HCT116 (cell line): ENCODE measurements at regions not wholly inside any gene's neighbourhood (a gene's known extent, or its start where the extent isn't known, plus 50 kb on each side); places are given as distances from the start of the nearest gene placed in this dataset.

ENCODE experiments used
- ATAC-seq: fragments of 200-7000 bp; cut with Tn5 transposase; 2 replicates; pipeline ENCODE4 v1.9.1; 2020; ENCODE audit warnings: mild to moderate bottlenecking, moderate library complexity
- BruUV-seq: library from RNA; stranded (reverse); fragments of 400-500 nt; replicated peaks from 2 replicates; lab custom pipeline; 2021; lab: Mats Ljungman, UMichigan
- CTCF ChIA-PET: fragments of 300-600 bp; sonication (Branson Sonifier 250); formaldehyde crosslinking; loops from one replicate; lab custom pipeline; 2021; ENCODE audit warnings: antibody characterized with exemption; lab: Charles Lee
- POLR2A ChIA-PET: fragments of 300-600, 350-600 bp; sonication (Branson Sonifier 250); formaldehyde crosslinking; loops from one replicate; lab custom pipeline; 2021; ENCODE audit warnings: antibody characterized with exemption; lab: Charles Lee
- RAD21 ChIA-PET, 2 experiments: fragments of 300-600 bp; sonication (Branson Sonifier 250); formaldehyde crosslinking; loops; one replicate each; lab custom pipeline; 2023; ENCODE audit warnings: low total read pairs in 2 of 2; ENCODE audit not compliant: uncharacterized antibody in 2 of 2, unreplicated experiment in 2 of 2, low non-redundant PET in 1 of 2; lab: Charles Lee
- DNase-seq: peaks from one replicate; pipeline ENCODE4 v3.0.0-alpha.2; 2010; ENCODE audit warnings: low read depth, low spot score
- H2AFZ ChIP-seq: fragments of 200-600 bp; shearing (Covaris generic), sonication (generic); 2 replicates; pipeline ENCODE4 v1.6.1; 2017; ENCODE audit warnings: low read depth, mixed run types, mixed read lengths, antibody characterized with exemption, low read length; ENCODE audit not compliant: poor library complexity, severe bottlenecking
- H3K27ac ChIP-seq: 2 replicates; pipeline ENCODE4 v1.5.1; 2012; ENCODE audit warnings: low read depth, low read length
- H3K27me3 ChIP-seq: fragments of 200-600 bp; sonication (generic); 2 replicates; pipeline ENCODE4 v1.6.1; 2016; ENCODE audit warnings: mixed run types, low read length, mixed read lengths; ENCODE audit not compliant: insufficient read depth
- H3K36me3 ChIP-seq, 2 experiments: fragments of 200-500 bp in 1 of 2; fragments of 200-600 bp in 1 of 2; sonication (Bioruptor generic) in 1 of 2; sonication (generic) in 1 of 2; 2 replicates each; pipeline versions ENCODE4 v1.5.1 to v1.6.1; 2014 to 2016; ENCODE audit warnings: low read length in 2 of 2, inconsistent platforms in 1 of 2, mixed read lengths in 1 of 2, mixed run types in 1 of 2; ENCODE audit not compliant: insufficient read depth in 2 of 2, control insufficient read depth in 1 of 2
- H3K4me1 ChIP-seq, 2 experiments: fragments of 200-600 bp in 1 of 2; sonication (generic) in 1 of 2; 2 replicates each; pipeline versions ENCODE4 v1.5.1 to v1.6.1; 2012 to 2017; ENCODE audit warnings: low read length in 2 of 2, inconsistent platforms in 1 of 2, mild to moderate bottlenecking in 1 of 2, mixed read lengths in 1 of 2, mixed run types in 1 of 2, moderate library complexity in 1 of 2; ENCODE audit not compliant: insufficient read depth in 2 of 2, control insufficient read depth in 1 of 2
- H3K4me2 ChIP-seq: fragments of 200-600 bp; sonication (generic); 2 replicates; pipeline ENCODE4 v1.6.1; 2017; ENCODE audit warnings: mixed run types, low read length, mixed read lengths
- H3K4me3 ChIP-seq, 2 experiments: fragments of 200-600 bp in 1 of 2; sonication (generic) in 1 of 2; replicated peaks in 1 of 2; 2 replicates each; pipeline ENCODE4 v1.5.1; 2011 to 2016; ENCODE audit warnings: low read length in 2 of 2, control low read depth in 1 of 2, low read depth in 1 of 2, mild to moderate bottlenecking in 1 of 2, mixed read lengths in 1 of 2, mixed run types in 1 of 2
- H3K79me2 ChIP-seq: fragments of 200-600 bp; sonication (generic); 2 replicates; pipeline ENCODE4 v1.6.1; 2017; ENCODE audit warnings: mild to moderate bottlenecking, mixed run types, low read length, moderate library complexity, mixed read lengths; ENCODE audit not compliant: insufficient read depth
- H3K9ac ChIP-seq: fragments of 200-600 bp; sonication (generic); 2 replicates; pipeline ENCODE4 v1.6.1; 2016; ENCODE audit warnings: low read length, mixed read lengths
- H3K9me2 ChIP-seq: fragments of 200-600 bp; sonication (generic), shearing (Covaris generic); 2 replicates; pipeline ENCODE4 v1.6.1; 2017; ENCODE audit warnings: mixed run types, mild to moderate bottlenecking, moderate library complexity; ENCODE audit not compliant: insufficient read depth
- H3K9me3 ChIP-seq, 2 experiments: fragments of 200-500 bp in 1 of 2; fragments of 200-600 bp in 1 of 2; sonication (Bioruptor generic) in 1 of 2; sonication (generic) in 1 of 2; 2 replicates each; pipeline ENCODE4 v1.6.1; 2014 to 2017; ENCODE audit warnings: low read length in 2 of 2, mixed read lengths in 2 of 2, inconsistent platforms in 1 of 2, low read depth in 1 of 2, mild to moderate bottlenecking in 1 of 2, mixed run types in 1 of 2, moderate library complexity in 1 of 2; ENCODE audit not compliant: control insufficient read depth in 1 of 2, insufficient read depth in 1 of 2
- H4K20me1 ChIP-seq: fragments of 200-600 bp; sonication (generic), shearing (Covaris generic); 2 replicates; pipeline ENCODE4 v1.6.1; 2017; ENCODE audit warnings: mixed run types, mild to moderate bottlenecking, moderate library complexity; ENCODE audit not compliant: insufficient read depth
- CBX3 ChIP-seq: IDR thresholded peaks from 2 replicates; pipeline ENCODE4 v1.6.1; 2012; ENCODE audit warnings: low read depth
- EGR1 ChIP-seq: IDR thresholded peaks from 2 replicates; pipeline ENCODE4 v1.6.1; 2012; ENCODE audit warnings: low read depth
- FOSL1 ChIP-seq: IDR thresholded peaks from 2 replicates; pipeline ENCODE4 v1.6.1; 2012; ENCODE audit warnings: low read depth
- POLR2A ChIP-seq: IDR thresholded peaks from 2 replicates; pipeline ENCODE4 v1.7.0; 2011; ENCODE audit warnings: borderline replicate concordance; ENCODE audit not compliant: insufficient read depth, insufficient read length; ENCODE audit errors: extremely low read depth
- POLR2AphosphoS5 ChIP-seq: IDR thresholded peaks from 2 replicates; pipeline ENCODE4 v1.6.1; 2011; ENCODE audit warnings: mild to moderate bottlenecking, low read depth, low read length, moderate library complexity
- RAD21 ChIP-seq: IDR thresholded peaks from 2 replicates; pipeline ENCODE4 v1.6.1; 2012; ENCODE audit warnings: low read depth, mild to moderate bottlenecking
- ZFX ChIP-seq: fragments of 450-650 bp; IDR thresholded peaks from 2 replicates; pipeline ENCODE4 v1.6.1; 2017
- intact Hi-C: fragments of 100-400 bp; cut with micrococcal nuclease; formaldehyde crosslinking; loops from 2 replicates; pipeline ENCODE4 v1.10.0; 2022
- TF ChIP-seq, protein P1 (sequence below): IDR thresholded peaks from 2 replicates; pipeline ENCODE4 v1.6.1; 2012
- TF ChIP-seq, protein P2 (sequence below): IDR thresholded peaks from 2 replicates; pipeline ENCODE4 v1.6.1; 2011; ENCODE audit warnings: mild to moderate bottlenecking, low read length, moderate library complexity; ENCODE audit not compliant: insufficient replicate concordance; ENCODE audit errors: extremely low read depth

DNA sequence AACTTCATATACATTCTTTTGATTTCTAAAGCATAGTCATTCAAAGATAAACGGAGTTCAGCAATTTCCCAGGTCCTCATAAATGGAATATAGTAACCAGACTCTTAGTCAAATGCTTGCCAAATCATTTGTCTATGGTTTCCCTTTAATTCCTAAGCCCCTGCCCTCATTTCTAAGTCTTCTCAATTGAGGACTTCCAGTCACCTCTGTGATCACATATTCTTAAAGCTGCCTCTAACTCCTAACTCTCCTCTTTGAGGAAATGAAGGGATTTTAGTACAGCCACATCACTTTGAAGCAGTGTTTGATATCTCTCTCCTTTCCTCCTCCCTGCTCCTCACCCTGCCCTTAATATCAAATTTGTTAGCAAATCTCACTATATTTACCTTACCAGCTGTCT is 58.7 kb downstream of the PLEKHG1 start:
- TF ChIP-seq CBX3 (no peak), RAD21 (no peak), ZFX (no peak), FOSL1 (no peak)
- H3K9ac ChIP-seq: no peak overlapping the region
- POLR2A ChIA-PET: no interaction called here
- no peaks in the 10 kb centered on the region for H3K36me3 ChIP-seq
- H3K4me3 ChIP-seq: no peak overlapping the region
- no peak overlapping the region for H3K27ac ChIP-seq
- no peaks in the 10 kb centered on the region for H3K27me3 ChIP-seq
- CTCF ChIA-PET: no interaction called here
- H3K4me2 ChIP-seq: no peak overlapping the region
- no peaks in the 10 kb centered on the region for H3K79me2 ChIP-seq
- intact Hi-C loops: no loop called here
- H3K9me2 ChIP-seq: no peaks in the 10 kb centered on the region
- H3K9me3 ChIP-seq: no peaks in the 10 kb centered on the region
- H3K4me1 ChIP-seq: no peaks in the 10 kb centered on the region
- no peak overlapping the region for H2AFZ ChIP-seq
- ATAC-seq (no peak), DNase-seq (no peak)
- RAD21 ChIA-PET: no interaction called here
- BruUV-seq: no TSS peak
- no peaks in the 10 kb centered on the region for H4K20me1 ChIP-seq

DNA sequence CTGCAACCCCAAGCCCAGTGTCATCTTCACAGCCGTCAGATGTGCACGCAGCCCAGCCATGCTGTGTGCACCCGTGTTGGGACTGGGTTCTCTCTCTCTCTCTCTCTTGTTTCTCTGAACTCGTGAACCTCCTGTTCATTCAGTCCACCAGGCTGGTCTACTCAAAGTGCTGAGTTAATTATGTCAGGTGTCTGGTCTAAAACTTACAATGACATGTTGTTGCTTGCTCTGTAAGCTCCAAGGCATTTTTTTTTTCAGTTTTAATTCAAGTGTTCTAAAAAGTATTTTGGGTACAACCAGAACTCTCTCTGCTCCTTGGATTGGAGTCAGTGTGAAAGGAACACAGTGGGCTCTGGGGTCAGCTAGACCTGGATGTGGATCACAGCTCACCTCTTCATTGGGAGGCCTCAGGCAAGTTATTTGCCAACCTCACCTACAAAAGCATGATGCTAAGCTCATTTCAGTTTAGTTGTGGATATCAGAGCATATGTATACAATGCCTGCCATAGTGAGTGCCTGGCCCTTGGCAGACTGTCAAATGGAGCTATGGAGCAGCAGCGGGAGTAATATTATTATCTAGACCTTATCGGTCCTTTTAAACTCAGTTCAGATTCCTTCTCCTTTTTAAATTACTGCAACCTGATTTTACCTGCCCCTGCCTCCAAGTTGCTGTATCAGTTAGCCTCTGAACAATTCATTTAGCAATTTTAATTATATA is 59.5 kb downstream of the PLEKHG1 start:
- POLR2A ChIA-PET: no interaction called here
- CTCF ChIA-PET: no interaction called here
- intact Hi-C loops: no loop called here

More for the DNA sequence above, 59.5 kb downstream of the PLEKHG1 start:
- no peaks in the 10 kb centered on the region for H3K79me2 ChIP-seq
- H3K27ac ChIP-seq: no peak overlapping the region
- no peaks in the 10 kb centered on the region; the same call in 1 of the 2 replicates for H3K9me2 ChIP-seq
- BruUV-seq: no TSS peak
- DNase-seq (no peak), ATAC-seq (no peak)
- TF ChIP-seq POLR2A (no peak), ZFX (no peak), EGR1 (no peak), POLR2AphosphoS5 (no peak)
- TF ChIP-seq, protein P1, sequence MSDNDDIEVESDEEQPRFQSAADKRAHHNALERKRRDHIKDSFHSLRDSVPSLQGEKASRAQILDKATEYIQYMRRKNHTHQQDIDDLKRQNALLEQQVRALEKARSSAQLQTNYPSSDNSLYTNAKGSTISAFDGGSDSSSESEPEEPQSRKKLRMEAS: no peak
- TF ChIP-seq, protein P2, sequence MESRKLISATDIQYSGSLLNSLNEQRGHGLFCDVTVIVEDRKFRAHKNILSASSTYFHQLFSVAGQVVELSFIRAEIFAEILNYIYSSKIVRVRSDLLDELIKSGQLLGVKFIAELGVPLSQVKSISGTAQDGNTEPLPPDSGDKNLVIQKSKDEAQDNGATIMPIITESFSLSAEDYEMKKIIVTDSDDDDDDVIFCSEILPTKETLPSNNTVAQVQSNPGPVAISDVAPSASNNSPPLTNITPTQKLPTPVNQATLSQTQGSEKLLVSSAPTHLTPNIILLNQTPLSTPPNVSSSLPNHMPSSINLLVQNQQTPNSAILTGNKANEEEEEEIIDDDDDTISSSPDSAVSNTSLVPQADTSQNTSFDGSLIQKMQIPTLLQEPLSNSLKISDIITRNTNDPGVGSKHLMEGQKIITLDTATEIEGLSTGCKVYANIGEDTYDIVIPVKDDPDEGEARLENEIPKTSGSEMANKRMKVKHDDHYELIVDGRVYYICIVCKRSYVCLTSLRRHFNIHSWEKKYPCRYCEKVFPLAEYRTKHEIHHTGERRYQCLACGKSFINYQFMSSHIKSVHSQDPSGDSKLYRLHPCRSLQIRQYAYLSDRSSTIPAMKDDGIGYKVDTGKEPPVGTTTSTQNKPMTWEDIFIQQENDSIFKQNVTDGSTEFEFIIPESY: no peak
- no peak overlapping the region for H3K4me3 ChIP-seq
- H3K36me3 ChIP-seq: no peaks in the 10 kb centered on the region
- RAD21 ChIA-PET: no interaction called here
- H3K27me3 ChIP-seq: no peaks in the 10 kb centered on the region
- no peak overlapping the region for H2AFZ ChIP-seq
- no peak overlapping the region for H3K9ac ChIP-seq
- no peaks in the 10 kb centered on the region for H3K4me1 ChIP-seq
- H3K4me2 ChIP-seq: no peak overlapping the region
- H4K20me1 ChIP-seq: no peaks in the 10 kb centered on the region
- no peaks in the 10 kb centered on the region for H3K9me3 ChIP-seq
